ENCODE measurements at regions not wholly inside any gene's neighbourhood (a gene's known extent, or its start where the extent isn't known, plus 50 kb on each side); places are given as distances from the start of the nearest gene placed in this dataset.

DNA sequence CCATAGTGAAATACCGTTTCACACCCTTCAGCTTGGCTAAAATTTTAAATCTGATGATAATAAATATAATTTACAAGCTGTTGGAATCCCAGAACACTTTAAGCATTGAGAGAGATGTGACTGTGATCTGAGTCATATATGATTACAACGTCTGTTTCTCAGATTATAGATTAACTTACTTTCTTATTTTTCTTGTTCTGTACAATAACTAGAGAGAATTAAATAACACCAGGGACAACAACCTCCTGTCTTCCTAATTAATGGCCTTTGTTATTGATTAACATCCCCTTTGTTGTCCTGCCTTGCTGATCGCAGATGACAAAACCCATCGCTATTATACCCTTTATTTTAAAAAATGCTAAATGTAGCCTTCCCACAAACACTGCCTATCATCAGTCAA lies 87.8 kb upstream of the EZR start:
- DNase-seq (ENCODE audit: low read depth): peak; percentile 42
- no peak for TF ChIP-seq CTCF (IDR thresholded peaks at IDR 0.05; ENCODE audit: insufficient read depth, low read length, severe bottlenecking)
- no peak for FAIRE-seq

DNA sequence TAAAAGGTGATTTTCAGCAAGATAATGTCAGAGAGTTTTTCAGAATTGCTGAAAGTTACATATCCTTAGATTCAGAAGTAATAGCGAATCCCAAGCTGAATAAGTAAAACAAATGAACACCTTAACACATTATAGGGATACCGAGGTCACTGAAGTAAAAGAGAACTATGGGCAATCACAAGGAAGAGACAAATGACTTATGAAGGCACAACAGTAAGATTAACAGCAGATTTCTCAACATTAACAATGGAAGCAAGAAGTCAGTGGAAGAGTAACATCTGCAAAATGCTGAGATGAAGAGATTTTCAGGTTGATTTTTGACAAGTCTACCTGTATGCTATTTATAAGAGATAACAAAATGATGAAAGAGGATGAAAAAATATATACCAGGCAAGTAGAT lies 86.1 kb upstream of the EZR start:
- DNase-seq (ENCODE audit: low read depth) (peak; percentile 33), FAIRE-seq (no peak)
- TF ChIP-seq CTCF (IDR thresholded peaks at IDR 0.05; ENCODE audit: insufficient read depth, low read length, severe bottlenecking): no peak
- no peaks in the 10 kb centered on the region for H3K36me3 ChIP-seq (ENCODE audit: control insufficient read depth, insufficient read depth, low read length)
- no peaks in the 10 kb centered on the region for H3K27me3 ChIP-seq (ENCODE audit: control insufficient read depth, insufficient read depth, low read length)
- H3K4me3 ChIP-seq (ENCODE audit: low read depth, low read length): no peak overlapping the region

More for the DNA sequence above, 87.8 kb upstream of the EZR start:
- no peaks in the 10 kb centered on the region for H3K36me3 ChIP-seq (ENCODE audit: control insufficient read depth, insufficient read depth, low read length)
- no peak overlapping the region for H3K4me3 ChIP-seq (ENCODE audit: low read depth, low read length)
- no peaks in the 10 kb centered on the region for H3K27me3 ChIP-seq (ENCODE audit: control insufficient read depth, insufficient read depth, low read length)

GRCh38 chr6:158903801-158904200 lies 84.6 kb upstream of the EZR start:
- Histone ChIP-seq H3K4me3 (ENCODE audit: low read depth, low read length) (no peak overlapping the region), H3K27me3 (ENCODE audit: control insufficient read depth, insufficient read depth, low read length) (no peaks in the 10 kb centered on the region), H3K36me3 (ENCODE audit: control insufficient read depth, insufficient read depth, low read length) (no peaks in the 10 kb centered on the region)
- no peak for TF ChIP-seq CTCF (IDR thresholded peaks at IDR 0.05; ENCODE audit: insufficient read depth, low read length, severe bottlenecking)
- DNase-seq (ENCODE audit: low read depth): no peak
- FAIRE-seq: peak; percentile 60

DNA sequence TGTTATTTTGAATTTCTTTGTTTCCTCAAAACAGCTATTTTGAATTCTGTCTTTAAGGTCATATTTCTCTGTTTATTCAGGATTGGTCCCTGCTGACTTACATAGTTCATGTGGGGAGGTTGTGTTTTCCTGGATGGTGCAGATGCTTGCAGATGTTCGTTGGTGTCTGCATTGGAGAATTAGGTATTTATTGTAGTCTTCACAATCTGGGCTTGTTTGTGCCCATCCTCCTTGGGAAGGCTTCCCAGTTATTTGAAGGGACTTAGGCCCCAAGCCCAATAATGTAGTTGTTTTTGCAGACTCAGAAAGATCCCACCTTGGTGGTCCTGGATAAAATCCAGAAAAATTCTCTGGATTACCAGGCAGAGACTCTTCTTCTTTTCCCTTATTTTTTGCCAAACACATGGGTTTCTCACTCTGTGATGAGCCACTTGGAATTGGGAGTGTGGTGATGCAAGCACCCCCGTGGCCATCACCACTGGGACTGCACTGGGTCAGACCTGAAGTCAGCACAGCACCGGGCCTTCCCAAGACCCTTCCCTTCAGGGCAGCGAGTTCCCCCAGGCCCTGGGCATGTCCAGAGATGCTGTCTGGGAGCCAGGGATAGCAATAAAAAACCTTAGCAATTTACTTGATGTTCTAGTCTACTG lies 81.6 kb upstream of the EZR start:
- FAIRE-seq: no peak

DNA sequence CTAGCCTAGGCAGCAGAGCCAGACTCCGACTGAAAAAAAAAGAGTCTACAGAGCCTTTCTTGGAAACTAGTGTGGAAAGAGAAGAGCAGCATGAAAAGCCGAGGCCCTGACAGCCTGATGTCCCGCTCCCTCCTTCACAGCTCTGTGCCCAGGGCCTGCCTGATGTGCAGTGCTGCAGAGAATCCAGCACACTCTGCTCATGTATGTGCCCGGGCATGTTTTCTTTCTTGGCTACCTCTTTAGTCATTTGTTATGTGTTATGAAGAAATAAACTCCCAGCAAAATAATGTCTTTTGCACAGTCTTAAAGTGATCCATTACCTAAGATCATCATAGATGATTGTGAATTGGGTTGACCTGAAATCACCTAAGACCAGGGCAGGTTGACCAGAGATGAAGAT lies 78.1 kb upstream of the EZR start:
- DNase-seq (ENCODE audit: low read depth) (peak; percentile 91), FAIRE-seq (no peak)
- no peak for TF ChIP-seq CTCF (IDR thresholded peaks at IDR 0.05; ENCODE audit: insufficient read depth, low read length, severe bottlenecking)
- H3K4me3 ChIP-seq (ENCODE audit: low read depth, low read length): no peak overlapping the region
- no peaks in the 10 kb centered on the region for H3K27me3 ChIP-seq (ENCODE audit: control insufficient read depth, insufficient read depth, low read length)
- no peaks in the 10 kb centered on the region for H3K36me3 ChIP-seq (ENCODE audit: control insufficient read depth, insufficient read depth, low read length)

More for the DNA sequence above, 81.6 kb upstream of the EZR start:
- Histone ChIP-seq H3K36me3 (ENCODE audit: control insufficient read depth, insufficient read depth, low read length) (no peaks in the 10 kb centered on the region), H3K4me3 (ENCODE audit: low read depth, low read length) (no peak overlapping the region), H3K27me3 (ENCODE audit: control insufficient read depth, insufficient read depth, low read length) (no peaks in the 10 kb centered on the region)
- no peak for DNase-seq (ENCODE audit: low read depth)
- TF ChIP-seq CTCF (IDR thresholded peaks at IDR 0.05; ENCODE audit: insufficient read depth, low read length, severe bottlenecking): no peak

DNA sequence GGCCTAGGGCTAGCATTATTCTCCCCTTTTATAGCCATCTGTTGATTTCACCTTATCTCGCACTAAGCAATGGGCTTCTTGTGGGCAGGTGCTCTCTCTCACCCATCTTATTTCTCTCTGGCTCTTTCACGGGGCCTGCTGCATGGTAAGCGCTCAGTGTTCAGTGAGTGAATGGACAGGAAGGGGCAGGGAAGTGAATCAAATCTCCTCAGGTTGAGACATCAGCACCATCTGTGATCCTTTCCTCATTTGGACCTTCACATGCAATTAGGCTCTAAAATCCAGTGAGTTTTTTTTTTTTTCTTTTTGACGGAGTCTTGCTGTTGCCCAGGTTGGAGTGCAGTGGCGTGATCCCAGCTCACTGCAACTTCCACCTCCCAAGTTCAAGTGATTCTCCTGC lies 76.5 kb upstream of the EZR start:
- FAIRE-seq (no peak), DNase-seq (ENCODE audit: low read depth) (no peak)
- Histone ChIP-seq H3K36me3 (ENCODE audit: control insufficient read depth, insufficient read depth, low read length) (no peaks in the 10 kb centered on the region), H3K27me3 (ENCODE audit: control insufficient read depth, insufficient read depth, low read length) (no peaks in the 10 kb centered on the region), H3K4me3 (ENCODE audit: low read depth, low read length) (no peak overlapping the region)
- no peak for TF ChIP-seq CTCF (IDR thresholded peaks at IDR 0.05; ENCODE audit: insufficient read depth, low read length, severe bottlenecking)

Data from bronchial epithelial cell (primary cell).